ENCODE measurements at regions not wholly inside any gene's neighbourhood (a gene's known extent, or its start where the extent isn't known, plus 50 kb on each side); places are given as distances from the start of the nearest gene placed in this dataset.

DNA sequence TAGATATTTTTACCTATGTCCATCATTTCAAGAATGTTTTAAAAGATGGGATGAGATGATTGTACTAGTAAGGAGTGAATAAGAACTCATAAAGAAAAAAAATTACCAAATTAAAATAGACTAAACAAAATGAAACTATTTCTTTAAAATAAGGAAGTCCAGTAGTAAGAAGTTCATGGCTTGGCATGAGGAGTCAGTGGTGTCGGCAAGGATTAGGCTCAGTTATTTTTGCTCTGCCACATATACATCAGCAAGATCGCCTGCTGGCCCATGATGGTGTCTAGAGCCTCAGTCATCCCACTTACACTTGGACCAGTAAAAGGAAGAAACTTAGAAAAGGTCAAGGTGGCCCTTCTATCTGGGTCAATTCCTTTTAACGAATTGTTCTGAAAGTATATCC is 300.9 kb upstream of the SLC8A1 start:
- no peaks in the 10 kb centered on the region for H3K36me3 Mint-ChIP-seq
- H3K9me3 ChIP-seq (ENCODE audit: control insufficient read depth in 1 of 2, low read length in 2 of 2) = no peaks in the 10 kb centered on the region
- no peak overlapping the region for H3K4me3 Mint-ChIP-seq
- no peaks in the 10 kb centered on the region for H3K4me1 Mint-ChIP-seq
- no peaks in the 10 kb centered on the region for H3K36me3 ChIP-seq (ENCODE audit: insufficient read depth, low read length)
- POLR2A ChIA-PET (ENCODE audit: partially characterized antibody) = no interaction called here
- H3K27me3 Mint-ChIP-seq = no peaks in the 10 kb centered on the region
- no peak overlapping the region for H3K27ac ChIP-seq (ENCODE audit: low read depth, low read length)
- H3K27me3 ChIP-seq (ENCODE audit: insufficient read depth, low read length) = no peaks in the 10 kb centered on the region
- peaks cover 0 to 8% (median 0%) of the 10 kb centered on the region in 8 donors for H3K9me3 Mint-ChIP-seq
- CTCF ChIA-PET (ENCODE audit: partially characterized antibody) = no interaction called here
- no peak overlapping the region for H3K4me3 ChIP-seq (ENCODE audit: low read length in 2 of 2)
- no peaks in the 10 kb centered on the region for H3K4me1 ChIP-seq (ENCODE audit: insufficient read depth, low read length)
- DNase-seq = no peak
- intact Hi-C loops (cut with micrococcal nuclease) = no loop called here
- no peak overlapping the region for H3K27ac Mint-ChIP-seq

DNA sequence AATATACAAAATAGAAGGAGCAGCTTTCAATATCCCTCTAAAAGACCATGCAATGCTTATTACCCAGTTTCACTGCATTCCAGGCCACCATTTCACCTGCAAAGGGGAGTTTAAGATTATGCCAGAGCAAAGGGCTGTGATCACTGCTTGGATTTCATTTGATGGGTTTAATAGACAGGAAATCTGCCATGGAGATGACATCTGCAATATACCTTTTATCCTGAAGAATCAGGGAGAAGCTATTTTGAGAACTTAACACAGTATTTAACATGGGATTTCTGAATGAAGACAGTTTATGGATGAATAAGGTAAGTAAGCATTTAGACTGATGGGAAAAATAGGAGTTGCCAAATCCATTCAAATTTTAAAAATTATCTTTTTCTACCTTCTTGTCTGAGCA is 303.0 kb upstream of the SLC8A1 start:
- POLR2A ChIA-PET (ENCODE audit: partially characterized antibody) = no interaction called here

DNA sequence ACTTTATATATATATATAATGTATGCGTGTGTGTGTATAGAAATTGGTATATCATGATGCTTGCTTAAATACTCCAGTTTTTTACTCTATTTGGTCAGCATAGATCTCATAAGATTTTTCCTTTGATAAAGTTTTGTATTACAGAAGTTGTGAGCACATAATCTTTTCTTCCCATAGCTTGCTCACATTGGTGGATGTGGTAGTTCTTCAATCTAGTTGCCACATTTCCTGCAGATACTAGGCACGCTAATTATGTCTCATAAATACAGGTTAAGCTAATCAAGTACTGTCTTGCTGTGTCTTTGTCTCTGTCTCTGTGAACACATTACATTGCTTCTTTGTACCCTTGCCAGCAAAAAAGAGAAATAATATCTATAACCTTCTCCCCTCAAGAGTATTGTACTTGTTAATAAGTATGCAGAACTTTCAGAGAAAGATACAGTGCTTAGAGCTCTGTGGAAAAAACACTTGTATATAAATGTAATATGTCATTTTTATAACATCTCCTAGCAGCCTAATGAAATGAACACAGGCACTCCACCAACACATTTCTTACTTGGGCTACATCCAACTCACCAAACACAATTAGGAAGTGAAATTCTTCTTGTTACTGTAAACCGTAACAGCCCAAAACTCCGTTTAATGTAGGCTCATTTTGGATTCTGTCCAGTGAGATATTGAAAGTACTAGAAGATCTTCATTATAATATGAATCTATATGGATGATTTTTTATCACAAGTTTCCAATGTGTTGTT is 306.7 kb upstream of the SLC8A1 start:
- Mint-ChIP-seq H3K27me3 (no peaks in the 10 kb centered on the region), H3K9me3 (peaks cover 0 to 5% (median 0%) of the 10 kb centered on the region in 8 donors), H3K4me3 (no peak overlapping the region), H3K4me1 (no peaks in the 10 kb centered on the region), H3K36me3 (no peaks in the 10 kb centered on the region), H3K27ac (no peak overlapping the region)
- DNase-seq = no peak
- Histone ChIP-seq H3K36me3 (ENCODE audit: insufficient read depth, low read length) (no peaks in the 10 kb centered on the region), H3K27ac (ENCODE audit: low read depth, low read length) (no peak overlapping the region), H3K4me1 (ENCODE audit: insufficient read depth, low read length) (no peaks in the 10 kb centered on the region), H3K9me3 (ENCODE audit: control insufficient read depth in 1 of 2, low read length in 2 of 2) (no peaks in the 10 kb centered on the region), H3K4me3 (ENCODE audit: low read length in 2 of 2) (no peak overlapping the region), H3K27me3 (ENCODE audit: insufficient read depth, low read length) (no peaks in the 10 kb centered on the region)
- POLR2A ChIA-PET (ENCODE audit: partially characterized antibody) = no interaction called here
- intact Hi-C loops (cut with micrococcal nuclease) = no loop called here
- CTCF ChIA-PET (ENCODE audit: partially characterized antibody) = no interaction called here

More for the DNA sequence above, 303.0 kb upstream of the SLC8A1 start:
- H3K4me3 ChIP-seq (ENCODE audit: low read length in 2 of 2) = no peak overlapping the region
- no peak for DNase-seq
- H3K27me3 ChIP-seq (ENCODE audit: insufficient read depth, low read length) = no peaks in the 10 kb centered on the region
- Mint-ChIP-seq H3K27ac (no peak overlapping the region), H3K36me3 (no peaks in the 10 kb centered on the region), H3K9me3 (peaks cover 0 to 8% (median 0%) of the 10 kb centered on the region in 8 donors), H3K27me3 (no peaks in the 10 kb centered on the region), H3K4me3 (no peak overlapping the region), H3K4me1 (no peaks in the 10 kb centered on the region)
- CTCF ChIA-PET (ENCODE audit: partially characterized antibody) = no interaction called here
- intact Hi-C loops (cut with micrococcal nuclease) = no loop called here
- no peaks in the 10 kb centered on the region for H3K4me1 ChIP-seq (ENCODE audit: insufficient read depth, low read length)
- H3K27ac ChIP-seq (ENCODE audit: low read depth, low read length) = no peak overlapping the region
- no peaks in the 10 kb centered on the region for H3K36me3 ChIP-seq (ENCODE audit: insufficient read depth, low read length)
- H3K9me3 ChIP-seq (ENCODE audit: control insufficient read depth in 1 of 2, low read length in 2 of 2) = no peaks in the 10 kb centered on the region

DNA sequence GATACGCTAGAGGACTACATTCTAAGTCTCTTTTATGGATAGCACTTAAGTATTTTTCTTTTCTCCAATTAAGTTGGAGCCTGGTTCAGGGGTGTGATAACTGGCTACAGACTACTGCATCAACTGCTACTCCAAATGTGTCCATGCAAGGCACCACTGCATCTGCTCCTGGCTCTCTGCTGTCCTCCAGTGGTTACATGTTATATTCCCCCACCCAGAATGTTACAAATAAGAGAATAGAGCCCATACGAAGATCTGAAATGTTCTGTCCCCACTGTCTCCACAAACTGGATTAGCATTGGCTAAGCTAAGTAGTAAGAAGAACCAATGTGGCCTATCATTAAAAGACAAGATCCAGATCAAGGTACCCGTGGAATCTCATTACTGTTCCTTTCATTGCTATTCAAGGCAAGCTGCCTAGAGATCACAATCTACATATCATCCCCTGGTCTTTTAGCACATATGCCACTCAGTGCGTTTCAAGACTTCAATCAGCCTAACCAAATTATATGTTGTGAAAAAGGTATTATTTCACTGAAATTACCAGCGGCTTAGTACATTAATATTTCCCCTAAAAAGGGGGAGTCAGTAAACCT is 308.3 kb upstream of the SLC8A1 start:
- Mint-ChIP-seq H3K4me1 (no peaks in the 10 kb centered on the region), H3K36me3 (no peaks in the 10 kb centered on the region), H3K4me3 (no peak overlapping the region), H3K27ac (no peak overlapping the region), H3K27me3 (no peaks in the 10 kb centered on the region), H3K9me3 (peaks cover 0 to 5% (median 0%) of the 10 kb centered on the region in 8 donors)
- no peak overlapping the region for H3K27ac ChIP-seq (ENCODE audit: low read depth, low read length)
- no peaks in the 10 kb centered on the region for H3K4me1 ChIP-seq (ENCODE audit: insufficient read depth, low read length)
- H3K27me3 ChIP-seq (ENCODE audit: insufficient read depth, low read length) = no peaks in the 10 kb centered on the region
- DNase-seq = no peak
- ChIA-PET POLR2A (ENCODE audit: partially characterized antibody) (no interaction called here), CTCF (ENCODE audit: partially characterized antibody) (no interaction called here)
- intact Hi-C loops (cut with micrococcal nuclease) = no loop called here
- no peaks in the 10 kb centered on the region for H3K9me3 ChIP-seq (ENCODE audit: control insufficient read depth in 1 of 2, low read length in 2 of 2)
- H3K36me3 ChIP-seq (ENCODE audit: insufficient read depth, low read length) = no peaks in the 10 kb centered on the region
- H3K4me3 ChIP-seq (ENCODE audit: low read length in 2 of 2) = no peak overlapping the region

DNA sequence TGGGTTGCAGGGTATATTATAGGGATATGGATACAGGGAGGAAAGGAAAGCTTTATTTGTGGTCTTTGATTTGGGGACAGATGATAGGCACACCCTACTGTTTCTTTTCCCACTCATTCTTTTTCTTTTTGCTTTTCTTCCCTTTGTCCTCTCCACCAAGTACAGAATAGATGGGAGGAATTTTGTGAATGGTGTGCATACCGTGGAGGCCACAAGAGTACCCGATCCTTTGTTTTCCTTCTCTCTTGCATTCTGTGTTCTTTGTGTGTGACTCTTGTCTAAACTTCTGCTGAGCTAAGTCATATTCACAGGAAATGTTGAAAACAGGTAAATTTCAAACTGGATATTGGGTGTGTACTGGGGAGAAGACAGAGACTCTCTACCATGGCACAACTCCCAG is 321.4 kb upstream of the SLC8A1 start:
- DNase-seq = no peak
- no peak overlapping the region for H3K4me3 Mint-ChIP-seq
- no peak overlapping the region for H3K4me3 ChIP-seq (ENCODE audit: low read length in 2 of 2)
- no peaks in the 10 kb centered on the region for H3K4me1 Mint-ChIP-seq
- no peaks in the 10 kb centered on the region for H3K9me3 ChIP-seq (ENCODE audit: control insufficient read depth in 1 of 2, low read length in 2 of 2)
- H3K9me3 Mint-ChIP-seq = peaks cover 0 to 9% (median 4%) of the 10 kb centered on the region in 8 donors
- no peaks in the 10 kb centered on the region for H3K27me3 Mint-ChIP-seq
- H3K27me3 ChIP-seq (ENCODE audit: insufficient read depth, low read length) = no peaks in the 10 kb centered on the region
- no peak overlapping the region for H3K27ac ChIP-seq (ENCODE audit: low read depth, low read length)
- H3K36me3 ChIP-seq (ENCODE audit: insufficient read depth, low read length) = no peaks in the 10 kb centered on the region
- H3K36me3 Mint-ChIP-seq = no peaks in the 10 kb centered on the region
- no peaks in the 10 kb centered on the region for H3K4me1 ChIP-seq (ENCODE audit: insufficient read depth, low read length)
- ChIA-PET CTCF (ENCODE audit: partially characterized antibody) (no interaction called here), POLR2A (ENCODE audit: partially characterized antibody) (no interaction called here)
- H3K27ac Mint-ChIP-seq = no peak overlapping the region
- intact Hi-C loops (cut with micrococcal nuclease) = no loop called here

DNA sequence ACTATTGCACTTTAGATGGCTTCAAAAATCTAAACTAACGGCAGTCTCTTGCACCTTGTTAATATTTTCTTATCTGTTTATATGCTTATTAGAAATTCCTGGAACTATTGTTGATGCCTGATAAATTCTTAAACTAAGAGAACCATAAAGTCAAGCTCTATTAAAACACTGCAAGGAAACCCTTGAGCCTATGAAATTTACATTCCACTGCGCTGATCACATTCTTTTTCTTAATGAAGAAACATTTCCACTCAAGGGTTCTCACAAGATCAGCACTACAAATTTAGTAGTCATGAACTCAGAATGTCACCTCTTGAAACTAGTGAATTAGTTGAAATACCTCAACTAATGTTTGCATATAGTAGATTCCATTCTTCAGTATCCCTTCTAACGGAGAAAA is 331.8 kb upstream of the SLC8A1 start:
- no peak overlapping the region for H3K27ac Mint-ChIP-seq
- CTCF ChIA-PET (ENCODE audit: partially characterized antibody) = no interaction called here

DNA sequence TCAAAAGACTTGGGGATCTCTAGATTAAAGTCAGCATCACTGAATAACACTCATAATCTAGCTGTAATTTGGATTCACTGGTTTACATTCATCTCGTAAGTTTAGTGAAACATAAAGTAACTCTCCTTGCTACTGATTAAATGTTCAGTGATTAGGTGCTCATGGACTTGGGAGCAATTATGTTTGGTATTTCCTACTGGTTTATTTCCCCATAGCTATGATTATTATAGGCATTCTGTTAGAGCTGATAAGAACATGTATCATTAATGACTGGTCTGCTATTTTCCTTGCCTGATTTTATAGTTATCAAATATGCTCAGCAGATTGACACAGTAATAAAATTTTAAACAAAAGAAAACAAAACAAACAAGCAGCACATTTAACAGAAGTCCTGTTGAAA is 334.7 kb upstream of the SLC8A1 start:
- H3K36me3 Mint-ChIP-seq = no peaks in the 10 kb centered on the region
- H3K27ac ChIP-seq (ENCODE audit: low read depth, low read length) = no peak overlapping the region
- peaks cover 0 to 10% (median 2%) of the 10 kb centered on the region in 8 donors for H3K9me3 Mint-ChIP-seq
- H3K27me3 ChIP-seq (ENCODE audit: insufficient read depth, low read length) = no peaks in the 10 kb centered on the region
- H3K36me3 ChIP-seq (ENCODE audit: insufficient read depth, low read length) = no peaks in the 10 kb centered on the region
- H3K27ac Mint-ChIP-seq = no peak overlapping the region
- H3K4me1 Mint-ChIP-seq = peaks cover 0 to 2% (median 0%) of the 10 kb centered on the region in 4 donors
- intact Hi-C loops (cut with micrococcal nuclease) = no loop called here
- H3K4me3 ChIP-seq (ENCODE audit: low read length in 2 of 2) = no peak overlapping the region
- no peaks in the 10 kb centered on the region for H3K9me3 ChIP-seq (ENCODE audit: control insufficient read depth in 1 of 2, low read length in 2 of 2)
- ChIA-PET CTCF (ENCODE audit: partially characterized antibody) (no interaction called here), POLR2A (ENCODE audit: partially characterized antibody) (no interaction called here)
- no peaks in the 10 kb centered on the region for H3K27me3 Mint-ChIP-seq
- H3K4me3 Mint-ChIP-seq = no peak overlapping the region
- no peak for DNase-seq
- H3K4me1 ChIP-seq (ENCODE audit: insufficient read depth, low read length) = no peaks in the 10 kb centered on the region

More for the DNA sequence above, 331.8 kb upstream of the SLC8A1 start:
- Mint-ChIP-seq H3K9me3 (peaks cover 1 to 15% (median 3%) of the 10 kb centered on the region in 8 donors), H3K4me3 (no peak overlapping the region), H3K36me3 (no peaks in the 10 kb centered on the region), H3K27me3 (no peaks in the 10 kb centered on the region), H3K4me1 (no peaks in the 10 kb centered on the region)
- Histone ChIP-seq H3K27ac (ENCODE audit: low read depth, low read length) (no peak overlapping the region), H3K4me3 (ENCODE audit: low read length in 2 of 2) (no peak overlapping the region), H3K9me3 (ENCODE audit: control insufficient read depth in 1 of 2, low read length in 2 of 2) (no peaks in the 10 kb centered on the region), H3K27me3 (ENCODE audit: insufficient read depth, low read length) (no peaks in the 10 kb centered on the region), H3K4me1 (ENCODE audit: insufficient read depth, low read length) (no peaks in the 10 kb centered on the region), H3K36me3 (ENCODE audit: insufficient read depth, low read length) (no peaks in the 10 kb centered on the region)
- intact Hi-C loops (cut with micrococcal nuclease) = no loop called here
- no peak for DNase-seq
- POLR2A ChIA-PET (ENCODE audit: partially characterized antibody) = no interaction called here

All from CD4-positive, alpha-beta memory T cell (primary cell).